GM21576 (cell line): ENCODE measurements at regions not wholly inside any gene's neighbourhood (a gene's known extent, or its start where the extent isn't known, plus 50 kb on each side); places are given as distances from the start of the nearest gene placed in this dataset.

Source experiments
- ATAC-seq: cut with Tn5 transposase; IDR thresholded peaks from one replicate; pipeline ENCODE4 v1.9.1; 2021; ENCODE audit warnings: mild to moderate bottlenecking, moderate library complexity; ENCODE audit not compliant: unreplicated experiment

DNA sequence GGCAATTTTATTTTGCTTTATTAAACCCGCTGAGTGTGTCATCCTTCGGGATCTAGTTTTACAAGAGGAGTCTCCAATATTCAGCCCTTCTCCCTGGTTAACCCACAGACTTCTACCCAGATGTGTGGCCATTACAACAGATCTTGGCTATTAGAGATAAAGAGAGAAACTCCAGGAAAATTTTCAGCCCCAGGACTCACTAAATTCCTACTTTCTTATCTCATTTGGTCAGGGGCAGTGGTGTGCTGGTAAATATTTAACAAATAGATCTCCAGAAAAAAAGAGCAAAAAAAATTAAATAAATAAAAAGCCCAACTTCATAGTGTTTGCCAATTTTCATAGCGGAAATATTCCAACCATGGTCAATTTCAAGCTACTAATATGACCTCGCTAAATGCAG is 168.4 kb downstream of the RND3 start:
- ATAC-seq = no peak

DNA sequence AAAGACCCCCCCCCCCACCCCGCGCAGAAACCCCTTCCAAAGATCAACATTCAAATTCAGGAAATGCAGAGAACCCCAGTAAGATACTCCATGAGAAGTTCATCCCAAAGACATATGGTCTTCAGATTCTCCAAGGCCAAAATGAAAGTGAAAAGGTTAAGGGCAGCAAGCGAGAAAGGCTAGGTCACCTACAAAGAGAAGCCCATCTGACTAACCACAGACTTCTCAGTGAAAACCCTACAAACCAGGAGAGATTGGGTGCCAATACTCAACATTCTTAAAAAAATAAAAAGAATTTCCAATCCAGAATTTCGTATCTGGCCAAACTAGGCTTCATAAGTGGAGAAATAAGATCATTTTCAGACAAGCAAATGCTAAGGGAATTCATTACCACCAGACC is 175.2 kb downstream of the RND3 start:
- no peak for ATAC-seq

DNA sequence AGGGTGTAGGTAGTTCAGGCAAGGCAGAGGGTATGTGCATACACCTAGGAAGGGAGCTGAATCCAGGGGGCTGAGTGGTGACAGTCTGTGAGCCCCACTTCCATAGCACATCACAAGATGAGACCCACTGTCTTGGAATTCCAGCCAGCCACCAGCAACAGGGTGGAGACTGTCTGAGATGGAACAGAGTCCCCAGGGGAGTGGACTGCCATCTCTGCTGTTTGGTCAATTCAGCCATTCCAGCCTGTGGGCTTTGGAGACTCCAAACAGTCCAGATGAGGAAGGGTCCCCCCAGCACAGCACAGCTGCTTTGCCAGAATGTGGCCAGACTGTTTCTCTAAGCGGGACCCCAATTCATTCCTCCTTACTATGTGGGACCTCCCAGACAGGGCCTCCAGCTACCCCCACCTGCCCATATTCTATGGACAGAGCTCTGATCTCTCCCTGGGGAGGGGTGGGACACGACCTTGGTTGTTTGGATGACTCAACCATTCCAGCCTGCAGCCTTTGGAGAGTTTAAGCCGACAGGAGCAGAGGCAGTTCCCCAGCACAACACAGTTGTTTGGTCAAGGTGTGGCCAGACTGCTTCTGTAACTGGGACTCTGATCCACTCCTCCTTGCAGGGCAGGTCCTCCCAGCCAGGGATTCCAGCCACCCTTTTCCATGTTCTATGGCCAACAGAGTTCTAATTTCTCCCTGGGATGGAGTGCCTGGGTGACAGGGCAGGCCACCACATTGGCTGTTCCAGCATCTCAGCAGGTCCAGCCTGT is 178.0 kb downstream of the RND3 start:
- ATAC-seq = no peak

- no peak for ATAC-seq
Observed at GRCh38 chr2:150307258-150307657, 180.2 kb downstream of the RND3 start.

- ATAC-seq = no peak
Observed at GRCh38 chr2:150303281-150303680, 184.2 kb downstream of the RND3 start.

DNA sequence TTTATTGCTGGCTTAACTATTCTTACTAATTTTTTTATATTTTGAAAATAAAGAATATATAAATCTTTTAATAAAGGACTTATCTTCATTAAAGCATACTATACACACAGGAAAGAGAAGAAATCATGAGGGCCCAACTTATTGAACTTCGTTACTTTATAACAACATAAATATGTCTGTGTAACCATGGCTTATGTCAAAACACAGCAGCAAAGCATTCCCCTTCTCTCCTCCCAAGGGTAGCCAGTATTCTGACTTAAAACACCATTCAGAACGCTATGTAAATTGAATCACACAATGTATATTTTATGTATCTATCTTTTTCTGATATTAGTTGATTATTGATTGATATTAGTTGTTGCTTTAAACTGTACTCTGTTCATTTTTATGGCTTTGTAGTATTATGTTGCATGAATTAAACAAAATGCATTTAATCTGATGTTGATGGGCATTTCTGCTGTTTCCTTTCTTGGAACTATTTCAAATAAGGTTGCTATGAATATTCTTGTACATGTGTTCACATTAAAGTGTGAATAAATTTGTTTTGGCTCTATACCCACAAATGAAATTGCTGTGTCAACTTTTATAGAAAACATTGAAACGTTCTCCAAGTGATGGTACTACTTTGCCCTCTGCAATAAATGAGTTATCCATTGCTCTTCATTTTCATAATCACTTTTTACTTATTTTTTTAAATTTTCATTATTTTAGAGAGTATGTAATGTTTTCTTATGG is 188.7 kb downstream of the RND3 start:
- no peak for ATAC-seq

GRCh38 chr2:150296770-150297546 is 190.5 kb downstream of the RND3 start:
- ATAC-seq = no peak

- no peak for ATAC-seq
Observed at GRCh38 chr2:150295544-150295943, 191.9 kb downstream of the RND3 start.

- no peak for ATAC-seq
Observed at GRCh38 chr2:150293771-150294170, 193.7 kb downstream of the RND3 start.

DNA sequence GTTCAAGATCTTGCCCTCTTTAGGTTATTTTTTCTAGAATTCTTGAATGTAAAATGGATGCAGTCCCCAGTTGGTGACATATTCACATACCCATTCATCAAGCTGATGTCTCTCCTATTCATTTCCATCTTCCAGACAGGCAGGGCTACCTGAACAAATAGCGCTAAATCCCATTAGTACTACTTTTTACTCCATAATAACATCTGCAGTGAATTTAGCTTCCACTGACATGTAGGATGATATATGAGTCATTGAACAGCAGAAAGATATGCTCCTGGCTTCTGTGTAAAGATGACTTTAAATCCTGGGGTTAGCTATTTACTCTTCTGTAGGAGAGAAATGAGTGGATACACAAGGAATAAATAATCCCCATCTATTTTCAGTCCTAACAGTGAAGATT is 194.7 kb downstream of the RND3 start:
- ATAC-seq = no peak

DNA sequence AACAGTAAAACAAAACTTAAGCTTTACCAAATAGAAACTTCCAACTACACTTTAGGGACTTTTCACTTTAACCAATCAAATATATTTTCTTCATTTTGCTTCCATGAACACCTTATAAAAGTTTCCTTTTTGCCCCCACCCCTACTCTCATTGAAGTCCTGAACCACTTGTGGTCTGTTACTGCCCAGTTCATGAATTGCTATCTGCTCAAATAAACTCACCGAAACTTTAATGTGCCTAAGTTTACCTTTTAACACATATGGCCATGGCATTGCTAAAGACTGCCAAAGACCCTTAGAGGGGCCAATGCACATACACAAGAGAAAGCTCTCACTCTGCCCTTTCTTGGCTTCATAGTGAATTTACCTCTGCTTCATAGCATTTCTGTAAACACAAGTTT is 195.3 kb downstream of the RND3 start:
- no peak for ATAC-seq

- ATAC-seq = no peak
Observed at GRCh38 chr2:150286730-150287362, 200.6 kb downstream of the RND3 start.

- no peak for ATAC-seq
Observed at GRCh38 chr2:150284116-150284515, 203.4 kb downstream of the RND3 start.

DNA sequence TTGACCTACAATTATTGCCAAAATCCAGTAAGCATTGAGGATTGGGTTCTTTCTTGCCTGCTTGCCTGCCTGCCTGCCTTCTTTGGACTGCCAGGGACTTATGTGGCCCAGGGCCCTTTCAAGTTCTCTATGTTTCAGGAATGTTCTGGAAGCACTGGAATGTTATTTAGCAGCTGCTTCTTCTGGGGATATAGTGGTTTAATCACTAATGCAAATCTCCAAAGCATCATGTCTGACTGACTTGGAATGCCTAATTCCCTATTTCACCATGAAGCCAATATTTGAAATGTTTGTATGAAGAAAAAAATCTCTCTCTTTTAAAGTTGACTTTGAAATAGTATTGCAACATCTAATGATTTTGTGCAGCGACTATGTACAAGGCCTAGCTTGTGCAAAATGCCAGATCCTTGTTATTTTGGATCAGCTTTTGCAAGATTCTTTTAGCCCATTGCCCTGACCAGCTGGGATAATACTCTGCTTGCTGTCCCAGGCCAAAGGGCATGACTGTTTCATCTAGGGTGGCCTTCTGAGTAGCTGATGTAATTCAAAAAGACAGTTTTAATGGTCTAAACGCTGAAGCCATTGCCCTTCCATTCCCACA is 204.6 kb downstream of the RND3 start:
- ATAC-seq = no peak

DNA sequence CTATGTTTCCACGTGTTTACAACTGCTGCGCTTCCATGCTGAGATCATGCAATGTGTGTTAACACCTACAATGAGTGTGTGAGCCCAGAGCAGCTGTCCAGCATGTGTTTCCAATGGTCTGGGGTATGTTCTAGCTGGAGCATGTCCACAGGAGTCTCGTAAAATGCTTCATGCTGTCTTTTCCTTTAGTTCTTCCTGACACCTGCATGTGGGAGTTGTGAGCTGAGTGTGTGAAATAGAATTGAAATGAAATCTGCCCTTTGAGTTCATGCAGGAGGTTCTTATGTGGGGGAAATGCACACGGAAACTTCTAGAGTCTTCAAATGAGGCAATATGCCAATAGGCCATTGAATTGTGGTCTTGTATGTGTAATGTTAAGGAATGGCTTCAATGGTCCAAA is 205.1 kb downstream of the RND3 start:
- no peak for ATAC-seq

- ATAC-seq = no peak
Observed at GRCh38 chr2:150280231-150280630, 207.2 kb downstream of the RND3 start.

GRCh38 chr2:150279686-150280085 is 207.8 kb downstream of the RND3 start:
- ATAC-seq = no peak

DNA sequence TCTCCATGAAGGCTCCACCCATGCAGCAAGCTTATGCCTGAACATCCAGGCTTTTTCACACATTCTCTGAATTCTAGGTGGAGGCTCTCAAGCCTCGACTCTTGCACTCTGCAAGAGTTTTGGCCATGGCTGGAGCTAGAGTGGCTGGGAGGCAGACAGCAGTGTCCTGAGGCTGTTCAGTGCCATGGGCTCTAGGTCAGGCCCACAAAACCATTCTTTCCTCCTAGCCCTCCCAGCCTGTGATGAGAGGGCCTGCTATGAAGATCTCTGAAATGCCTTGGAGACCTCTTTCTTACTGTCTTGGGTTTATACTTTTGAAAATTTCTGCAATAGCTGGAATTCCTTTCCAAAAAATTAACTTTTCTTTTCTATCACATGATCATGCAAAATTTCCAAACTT is 210.7 kb downstream of the RND3 start:
- ATAC-seq = no peak

- no peak for ATAC-seq
Observed at GRCh38 chr2:150274108-150274507, 213.4 kb downstream of the RND3 start.

DNA sequence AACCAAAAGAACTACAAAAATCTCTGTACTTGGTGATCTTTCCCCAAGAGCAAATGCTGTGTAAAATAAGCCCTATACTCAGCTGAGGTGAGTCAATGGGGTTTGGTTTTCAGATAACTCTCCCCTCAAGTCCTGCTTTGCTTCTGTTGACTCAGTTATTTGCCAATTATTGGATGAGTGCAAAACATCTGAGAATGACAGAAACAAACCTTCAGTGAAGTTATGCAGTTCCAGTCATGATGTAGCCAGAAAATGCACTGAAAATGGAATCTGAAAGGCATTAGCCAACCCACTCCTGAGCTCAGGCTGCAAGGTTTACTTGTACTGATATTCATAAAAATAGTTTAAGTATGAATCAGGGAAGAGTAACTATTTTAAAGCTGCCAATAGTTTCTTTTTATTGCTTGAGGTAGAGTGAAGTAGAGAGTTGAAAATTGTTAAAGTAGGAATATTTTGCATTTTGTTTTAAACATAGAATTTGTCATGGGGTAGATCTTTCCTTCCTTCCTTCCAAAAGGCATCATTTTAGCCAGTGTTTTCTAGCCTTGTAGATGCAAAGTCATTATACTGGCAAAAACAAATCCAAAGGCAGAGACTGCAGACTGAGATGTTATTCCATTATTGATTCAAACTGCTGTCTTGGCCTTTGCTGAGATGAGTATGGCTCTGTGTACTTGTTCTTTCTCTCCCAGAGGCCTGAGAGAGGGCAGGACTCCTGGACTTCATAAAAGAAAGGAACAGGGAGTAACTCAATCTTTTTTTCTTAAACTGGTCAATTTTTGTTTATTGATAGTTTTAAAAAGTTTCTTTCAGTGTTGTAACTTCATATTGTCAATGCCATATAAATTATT is 215.3 kb downstream of the RND3 start:
- ATAC-seq = no peak
